ENCODE measurements at regions not wholly inside any gene's neighbourhood (a gene's known extent, or its start where the extent isn't known, plus 50 kb on each side); places are given as distances from the start of the nearest gene placed in this dataset.

DNA sequence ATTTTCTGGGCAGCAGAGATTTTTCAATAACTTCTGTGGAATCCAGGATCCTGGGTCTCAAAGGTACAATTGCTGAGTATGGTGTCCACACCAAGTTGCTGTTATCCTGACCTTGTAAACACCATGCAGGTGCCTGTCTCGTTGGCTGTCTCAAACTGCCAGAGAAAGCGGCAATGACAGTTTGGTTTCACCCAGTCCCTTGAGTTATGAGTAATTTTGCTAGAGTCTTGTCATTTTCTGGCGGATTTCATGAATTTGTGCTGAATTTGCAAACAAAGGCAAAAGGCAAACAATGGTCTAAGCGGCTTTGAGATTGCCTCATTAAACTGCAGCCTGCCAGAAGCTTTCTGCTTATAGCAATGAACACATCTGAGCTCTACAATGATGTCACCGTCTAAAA lies 847.9 kb downstream of the RAB28 start:
- TF ChIP-seq SP2 (tag by site-specific recombination; IDR thresholded peaks at IDR 0.05) (no peak), ZNF24 (tag by site-specific recombination; IDR thresholded peaks at IDR 0.05) (no peak), YY1 (tag by site-specific recombination; IDR thresholded peaks at IDR 0.05) (no peak), ZNF660 (tag by site-specific recombination; IDR thresholded peaks at IDR 0.05) (no peak), HOXD13 (CRISPR knock-in tag; IDR thresholded peaks at IDR 0.05; ENCODE audit: borderline replicate concordance) (no peak), ZNF621 (tag by site-specific recombination; IDR thresholded peaks at IDR 0.05) (no peak), REST (tag by site-specific recombination; IDR thresholded peaks at IDR 0.05) (no peak), ZNF146 (tag by site-specific recombination; IDR thresholded peaks at IDR 0.05) (no peak), GFI1B (tag by site-specific recombination; IDR thresholded peaks at IDR 0.05) (no peak), ZNF211 (tag by site-specific recombination; IDR thresholded peaks at IDR 0.05; ENCODE audit: low read depth) (no peak), ZNF223 (tag by site-specific recombination; IDR thresholded peaks at IDR 0.05) (no peak)
- TF ChIP-seq, protein P1, sequence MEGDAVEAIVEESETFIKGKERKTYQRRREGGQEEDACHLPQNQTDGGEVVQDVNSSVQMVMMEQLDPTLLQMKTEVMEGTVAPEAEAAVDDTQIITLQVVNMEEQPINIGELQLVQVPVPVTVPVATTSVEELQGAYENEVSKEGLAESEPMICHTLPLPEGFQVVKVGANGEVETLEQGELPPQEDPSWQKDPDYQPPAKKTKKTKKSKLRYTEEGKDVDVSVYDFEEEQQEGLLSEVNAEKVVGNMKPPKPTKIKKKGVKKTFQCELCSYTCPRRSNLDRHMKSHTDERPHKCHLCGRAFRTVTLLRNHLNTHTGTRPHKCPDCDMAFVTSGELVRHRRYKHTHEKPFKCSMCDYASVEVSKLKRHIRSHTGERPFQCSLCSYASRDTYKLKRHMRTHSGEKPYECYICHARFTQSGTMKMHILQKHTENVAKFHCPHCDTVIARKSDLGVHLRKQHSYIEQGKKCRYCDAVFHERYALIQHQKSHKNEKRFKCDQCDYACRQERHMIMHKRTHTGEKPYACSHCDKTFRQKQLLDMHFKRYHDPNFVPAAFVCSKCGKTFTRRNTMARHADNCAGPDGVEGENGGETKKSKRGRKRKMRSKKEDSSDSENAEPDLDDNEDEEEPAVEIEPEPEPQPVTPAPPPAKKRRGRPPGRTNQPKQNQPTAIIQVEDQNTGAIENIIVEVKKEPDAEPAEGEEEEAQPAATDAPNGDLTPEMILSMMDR (tag by site-specific recombination; IDR thresholded peaks at IDR 0.05): no peak
